ENCODE measurements at regions not wholly inside any gene's neighbourhood (a gene's known extent, or its start where the extent isn't known, plus 50 kb on each side); places are given as distances from the start of the nearest gene placed in this dataset.
A peak's percentile ranks its signal among the peaks of the same experiment; 100 is the strongest.
"Not testable (repeated sequence)": the region's sequence is repeated elsewhere in the genome, so short reads cannot be mapped to it uniquely, and the experiment has no call there.

DNA sequence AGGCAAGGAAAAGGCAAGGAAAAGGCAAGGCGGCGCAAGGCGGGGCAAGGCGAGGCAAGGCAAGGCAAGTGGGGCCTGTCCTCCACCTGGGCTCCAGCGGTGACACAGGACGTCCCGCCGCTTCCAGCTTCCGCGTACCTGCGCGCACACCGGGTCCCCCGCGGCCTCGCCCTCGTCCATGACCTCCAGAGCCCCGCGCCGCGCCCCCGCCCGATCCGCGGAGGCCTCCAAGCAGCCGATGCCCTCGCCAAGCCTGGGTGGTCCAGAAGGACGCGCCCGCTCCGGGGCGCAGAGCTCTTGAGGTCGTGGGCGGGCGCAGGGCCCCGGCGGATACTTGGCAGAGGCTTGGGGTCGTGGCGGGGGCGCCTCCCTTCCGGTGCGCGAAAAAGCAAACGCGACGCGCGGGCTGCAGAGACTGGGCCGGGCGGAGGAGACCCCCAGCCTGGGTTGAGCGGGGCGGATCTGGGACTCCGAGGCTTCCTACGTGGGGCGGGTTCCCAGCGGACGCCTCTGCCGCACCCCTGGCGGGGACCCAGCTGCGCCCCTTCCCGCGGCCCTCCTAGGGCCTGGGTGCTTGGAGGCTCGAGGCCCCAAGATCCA, 60.8 kb upstream of the EIF5 start:
- DNase-seq: no peak

DNA sequence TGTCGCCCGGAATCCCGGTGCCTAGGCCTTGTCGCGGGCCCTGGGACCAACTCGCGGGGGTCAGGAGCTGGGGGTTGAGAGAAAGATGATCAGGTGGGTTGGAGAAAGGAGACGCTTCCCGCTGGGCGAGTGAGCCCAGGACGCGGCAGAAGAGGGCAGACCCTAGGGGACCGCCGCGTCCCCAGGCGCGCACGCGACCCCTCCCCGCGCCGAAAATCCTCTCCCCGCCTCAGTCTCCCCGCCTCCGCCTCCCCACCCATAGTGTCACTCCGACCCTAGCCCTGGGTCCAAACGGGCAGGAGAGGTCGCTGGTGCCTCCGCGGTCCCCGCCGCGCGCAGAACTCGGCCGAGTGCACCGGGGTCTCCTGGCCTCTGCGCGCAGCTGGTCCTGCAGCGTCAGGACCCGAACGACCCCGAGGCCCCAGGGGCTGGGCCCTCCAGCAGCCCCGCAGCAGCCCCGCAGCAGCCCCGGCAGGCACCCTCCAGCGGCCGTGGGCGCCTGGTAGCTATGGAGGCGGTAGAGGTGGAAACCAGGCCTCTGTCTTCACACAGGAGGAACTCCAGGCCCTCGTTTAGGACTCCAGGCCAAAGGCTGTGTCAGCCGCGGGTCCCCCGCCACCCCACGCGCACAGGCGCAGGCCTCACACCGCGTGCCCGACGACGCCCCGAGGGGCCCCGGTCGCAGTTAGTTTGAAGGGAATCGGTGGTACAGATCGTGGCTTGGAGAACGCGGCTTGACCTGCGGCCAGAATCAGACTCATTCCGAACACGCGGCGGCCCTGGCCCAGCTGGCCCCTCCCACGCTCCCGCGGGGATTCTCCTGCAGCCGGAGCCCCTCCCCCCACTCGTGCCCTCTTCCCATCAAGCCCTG, 60.1 kb upstream of the EIF5 start:
- no peak for DNase-seq

DNA sequence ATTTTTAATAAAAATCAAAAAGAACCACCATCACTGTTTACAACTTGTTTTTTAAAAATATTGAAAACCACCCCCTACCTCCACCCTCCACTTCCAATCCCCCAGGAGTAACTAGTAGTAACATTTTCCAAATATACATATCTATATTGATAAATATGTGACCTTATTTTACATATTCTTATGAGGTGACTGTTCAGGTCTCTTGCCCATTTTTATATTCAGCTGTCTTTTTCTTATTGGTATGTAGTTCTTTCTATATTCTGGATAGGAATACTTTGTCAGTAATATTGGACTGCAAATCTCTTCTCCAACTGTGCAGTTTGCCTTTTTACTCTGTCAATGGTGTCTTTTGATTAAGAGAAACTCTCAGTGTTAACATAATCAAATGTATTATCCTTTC, 59.0 kb upstream of the EIF5 start:
- no peak for DNase-seq

DNA sequence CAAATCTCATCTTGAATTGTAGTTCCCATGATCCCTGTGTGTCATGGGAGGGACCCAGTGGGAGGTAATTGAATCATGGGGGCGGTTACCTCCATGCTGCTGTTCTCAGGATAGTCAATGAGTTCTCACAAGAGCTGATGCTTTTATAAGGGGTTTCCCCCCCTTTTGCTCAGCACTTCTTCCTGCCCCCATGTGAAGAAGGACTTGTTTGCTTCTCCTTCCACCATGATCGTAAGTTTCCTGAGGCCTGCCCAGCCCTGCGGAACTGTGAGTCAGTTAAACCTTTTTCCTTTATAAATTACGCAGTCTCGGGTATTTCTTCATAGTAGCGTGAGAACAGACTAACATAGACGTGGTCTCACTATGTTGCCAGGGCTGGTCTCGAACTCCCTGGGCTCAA, 56.1 kb upstream of the EIF5 start:
- DNase-seq: no peak

DNA sequence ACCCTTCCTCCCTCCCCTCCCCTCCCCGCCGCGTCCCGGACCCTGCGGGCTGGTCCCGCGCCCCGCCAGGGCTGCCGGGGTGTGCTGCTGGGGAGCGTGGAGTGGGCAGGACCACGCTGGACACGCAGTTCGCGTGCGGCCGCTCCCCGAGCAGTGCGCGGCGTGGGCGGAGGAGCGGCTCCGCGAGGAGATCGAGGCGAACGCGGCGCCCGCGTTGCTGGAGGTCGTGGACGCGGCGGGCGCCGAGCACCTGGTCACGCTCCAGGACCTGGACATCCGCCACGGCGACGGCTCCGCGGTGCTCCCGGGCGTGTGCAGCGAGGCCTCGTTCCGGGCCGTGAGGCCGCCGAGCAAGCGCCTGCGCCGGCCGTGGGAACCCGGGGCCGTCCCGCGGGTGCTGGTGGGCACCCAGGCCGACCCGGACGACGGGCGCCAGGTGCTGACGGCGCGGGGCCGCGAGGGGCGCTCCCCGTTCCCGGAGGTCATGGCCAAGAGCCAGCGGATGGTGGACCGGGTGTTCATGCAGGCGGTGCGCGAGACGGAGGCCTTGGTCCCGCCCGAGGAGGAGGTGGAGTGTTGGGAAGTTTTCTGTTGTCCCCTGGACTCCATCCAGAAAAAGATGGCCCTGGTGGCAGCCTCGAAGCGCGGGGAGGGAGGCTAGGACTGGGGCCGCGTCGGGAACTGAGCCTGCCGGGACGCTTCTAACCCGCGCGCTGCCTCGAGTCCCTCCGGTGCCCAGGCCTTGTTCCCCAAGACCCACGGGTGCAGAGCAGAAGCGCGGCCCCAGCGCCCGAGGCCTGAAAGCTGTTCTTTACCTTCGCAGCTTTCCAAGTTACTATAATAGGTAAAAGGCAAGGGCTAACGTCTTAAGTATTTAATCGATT, 54.7 kb upstream of the EIF5 start:
- no peak for DNase-seq

- no peak for DNase-seq
These were observed 53.6 kb upstream of the EIF5 start for GRCh38 chr14:103280278-103280928.

DNA sequence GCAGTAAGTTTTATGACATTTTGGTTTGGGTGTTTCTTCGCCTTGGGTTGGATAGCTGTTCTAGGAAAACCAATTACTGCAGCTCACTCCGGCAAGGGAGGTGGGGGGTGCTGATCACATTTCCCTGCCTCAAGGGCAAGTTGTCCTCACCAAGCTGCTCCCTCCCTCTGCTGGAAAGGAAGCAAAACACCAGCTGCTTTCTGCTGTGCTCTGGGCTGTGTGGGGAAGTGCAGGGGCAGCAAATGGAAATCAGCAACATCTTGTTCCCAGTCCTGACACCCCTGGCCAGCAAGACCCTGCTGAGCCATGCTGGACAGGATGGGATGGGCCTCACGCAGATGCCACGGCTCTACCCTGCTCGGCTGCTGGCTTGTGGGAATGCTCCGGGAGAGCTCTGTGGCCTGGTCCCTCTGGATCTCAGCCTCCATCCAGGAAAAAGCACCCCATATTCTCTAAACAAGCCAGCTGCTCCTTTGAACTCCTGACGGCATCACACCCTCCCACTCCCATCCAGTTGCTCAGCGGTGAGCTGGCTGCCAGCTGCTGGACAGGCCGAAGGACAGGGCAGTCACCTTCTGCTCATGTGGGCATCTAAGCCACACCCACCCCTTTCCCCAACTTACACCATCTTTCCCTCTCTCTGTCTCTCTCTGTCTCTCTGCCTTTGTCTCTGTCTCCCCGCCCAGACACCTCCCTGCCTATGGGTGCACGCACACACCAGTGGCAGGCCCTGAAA, 52.4 kb upstream of the EIF5 start:
- DNase-seq: peak; percentile 21

DNA sequence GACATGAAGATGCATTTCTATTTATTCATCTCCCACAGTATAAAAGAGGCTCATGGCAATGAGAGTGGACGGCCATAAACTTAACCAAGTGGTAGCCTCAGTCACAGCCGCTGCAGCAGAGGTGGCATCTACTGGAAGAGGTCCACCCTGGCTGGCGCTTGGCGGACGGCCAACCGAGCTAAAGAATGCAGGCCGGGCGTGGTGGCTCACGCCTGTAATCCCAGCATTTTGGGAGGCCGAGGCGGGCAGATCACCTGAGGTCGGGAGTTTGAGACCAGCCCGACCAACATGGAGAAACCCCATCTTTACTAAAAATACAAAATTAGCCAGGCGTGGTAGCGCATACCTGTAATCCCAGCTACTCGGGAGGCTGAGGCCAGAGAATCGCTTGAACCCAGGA, 51.7 kb upstream of the EIF5 start:
- DNase-seq: not testable (repeated sequence)

DNA sequence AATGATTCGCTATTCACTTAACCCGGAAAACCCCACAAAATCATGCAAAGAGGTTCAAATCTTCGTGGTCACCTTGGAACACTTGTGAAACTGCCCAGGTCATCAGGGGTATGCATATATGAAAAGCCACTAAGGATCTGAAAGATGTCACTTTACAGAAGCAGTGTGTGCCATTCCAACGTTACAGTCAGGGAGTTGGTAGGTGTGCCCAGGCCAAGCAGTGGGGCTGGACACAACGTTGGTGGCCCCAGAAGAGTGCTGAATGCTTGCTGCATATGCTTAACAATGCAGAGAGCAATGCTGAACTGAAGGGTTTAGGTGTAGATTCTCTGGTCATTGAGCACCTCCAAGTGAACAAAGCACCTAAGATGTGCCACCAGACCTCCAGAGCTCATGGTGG, 51.1 kb upstream of the EIF5 start:
- DNase-seq: no peak

DNA sequence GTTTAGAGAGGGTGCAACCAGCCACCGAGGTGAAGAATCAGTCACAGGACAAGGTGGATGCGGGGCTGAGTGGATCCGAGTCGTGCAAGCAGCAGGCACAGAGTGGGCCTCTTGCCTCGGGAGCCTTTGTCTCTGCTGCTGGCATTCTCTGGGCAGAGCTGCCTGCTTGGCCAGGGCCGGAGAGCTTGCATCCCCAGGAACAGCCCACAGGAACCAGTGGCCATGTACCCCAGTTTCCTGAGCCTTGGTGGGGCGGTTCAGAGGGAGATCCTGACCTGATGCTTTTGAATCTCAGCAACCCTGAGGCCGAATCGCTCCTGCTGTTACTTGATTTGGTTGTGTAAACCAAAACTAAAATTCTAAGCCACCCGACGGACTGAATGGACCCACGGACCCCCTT, 50.1 kb upstream of the EIF5 start:
- DNase-seq: no peak

All from NCI-H446 treated with DMSO at 0.1 percent for 48 hours (cell line).